ENCODE measurements at regions not wholly inside any gene's neighbourhood (a gene's known extent, or its start where the extent isn't known, plus 50 kb on each side); places are given as distances from the start of the nearest gene placed in this dataset.

GRCh38 chr3:28068342-28068741 lies 173.1 kb upstream of the CMC1 start:
- no peak for FAIRE-seq
- Histone ChIP-seq H2AFZ (ENCODE audit: low read depth, low read length) (no peak overlapping the region), H3K9me3 (replicated peaks; ENCODE audit: control insufficient read depth, insufficient read depth, low read length) (no peaks in the 10 kb centered on the region), H3K9ac (replicated peaks; ENCODE audit: extremely low read depth, insufficient read depth, low read length) (no peak overlapping the region), H3K79me2 (ENCODE audit: control insufficient read depth, insufficient read depth, low read length) (no peaks in the 10 kb centered on the region), H3K36me3 (ENCODE audit: control insufficient read depth in 2 of 2, extremely low read depth in 1 of 2, insufficient read depth in 2 of 2, low read length in 2 of 2) (no peaks in the 10 kb centered on the region), H3K4me1 (ENCODE audit: control insufficient read depth, extremely low read depth, insufficient read depth, low read length) (no peaks in the 10 kb centered on the region), H4K20me1 (replicated peaks; ENCODE audit: control insufficient read depth, extremely low read depth, insufficient read depth, low read length) (no peaks in the 10 kb centered on the region), H3K27me3 (ENCODE audit: control insufficient read depth in 2 of 2, insufficient read depth in 2 of 2, low read length in 2 of 2) (no peaks in the 10 kb centered on the region), H3K9me1 (replicated peaks; ENCODE audit: control insufficient read depth, extremely low read depth, insufficient read depth, low read length) (no peaks in the 10 kb centered on the region), H3K4me2 (ENCODE audit: insufficient read depth, low read length) (no peak overlapping the region), H3K4me3 (replicated peaks in 1 of 3; ENCODE audit: insufficient read depth in 1 of 3, low read depth in 1 of 3, low read length in 3 of 3) (no peak overlapping the region), H3K27ac (ENCODE audit: insufficient read depth, low read depth, low read length) (no peak overlapping the region)
- intact Hi-C loops (cut with micrococcal nuclease) (no loop called here), dilution Hi-C loops (cut with MboI; ENCODE audit: extremely low pct_ligation_motif_present, low sequenced_read_pairs) (no loop called here)
- no peak for DNase-seq (ENCODE audit: low read depth, low spot score)
- ChIA-PET CTCF (no interaction called here), POLR2A (no interaction called here)
- TF ChIP-seq MYC (IDR thresholded peaks at IDR 0.05; ENCODE audit: low read depth, low read length) (no peak), FOS (IDR thresholded peaks at IDR 0.05; ENCODE audit: borderline replicate concordance, insufficient read depth, low read length) (no peak), JUN (IDR thresholded peaks at IDR 0.05; ENCODE audit: borderline replicate concordance, insufficient read depth, insufficient read length, low read depth) (no peak), POLR2AphosphoS5 (IDR thresholded peaks at IDR 0.05; ENCODE audit: insufficient read depth, low read depth, low read length) (no peak), POLR2A (IDR thresholded peaks at IDR 0.05; ENCODE audit: low read depth, low read length) (no peak), GATA2 (IDR thresholded peaks at IDR 0.05; ENCODE audit: insufficient read depth, insufficient read length, low read depth, low read length) (no peak)
- BruUV-seq (replicated peaks): no TSS peak

DNA sequence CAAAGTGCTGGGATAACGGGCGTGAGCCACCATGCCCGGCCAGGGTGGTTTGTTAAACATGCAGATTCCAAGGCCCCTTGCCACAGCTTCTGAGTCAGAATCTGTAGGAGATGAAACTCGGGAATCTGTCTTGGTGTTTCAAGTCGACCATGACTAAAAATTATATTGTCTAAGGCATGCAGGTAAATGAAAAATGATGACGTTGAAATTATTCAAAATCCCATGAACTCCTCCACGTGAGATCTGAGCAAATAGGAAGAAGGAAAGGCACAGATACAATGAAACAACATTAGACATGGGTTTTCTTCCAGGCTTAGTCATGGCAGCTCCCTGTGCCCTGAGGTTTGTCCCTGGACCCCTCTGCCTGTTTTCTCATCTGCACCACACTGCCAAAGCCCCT lies 172.0 kb upstream of the CMC1 start:
- no peak overlapping the region for H3K4me2 ChIP-seq (ENCODE audit: insufficient read depth, low read length)
- H3K36me3 ChIP-seq (ENCODE audit: control insufficient read depth in 2 of 2, extremely low read depth in 1 of 2, insufficient read depth in 2 of 2, low read length in 2 of 2): no peaks in the 10 kb centered on the region
- H3K79me2 ChIP-seq (ENCODE audit: control insufficient read depth, insufficient read depth, low read length): no peaks in the 10 kb centered on the region
- DNase-seq (ENCODE audit: low read depth, low spot score) (no peak), FAIRE-seq (no peak)
- TF ChIP-seq POLR2AphosphoS5 (IDR thresholded peaks at IDR 0.05; ENCODE audit: insufficient read depth, low read depth, low read length) (no peak), FOS (IDR thresholded peaks at IDR 0.05; ENCODE audit: borderline replicate concordance, insufficient read depth, low read length) (no peak), EZH2 (IDR thresholded peaks at IDR 0.05; ENCODE audit: borderline replicate concordance, low read depth, low read length, severe bottlenecking) (no peak), MYC (IDR thresholded peaks at IDR 0.05; ENCODE audit: low read depth, low read length) (no peak), JUN (IDR thresholded peaks at IDR 0.05; ENCODE audit: borderline replicate concordance, insufficient read depth, insufficient read length, low read depth) (no peak), POLR2A (IDR thresholded peaks at IDR 0.05; ENCODE audit: low read depth, low read length) (no peak), GATA2 (IDR thresholded peaks at IDR 0.05; ENCODE audit: insufficient read depth, insufficient read length, low read depth, low read length) (no peak), CTCF (IDR thresholded peaks at IDR 0.05; ENCODE audit: extremely low read depth in 1 of 2, insufficient read depth in 1 of 2, low read depth in 1 of 2, low read length in 2 of 2) (no peak)
- TF ChIP-seq, protein P1, sequence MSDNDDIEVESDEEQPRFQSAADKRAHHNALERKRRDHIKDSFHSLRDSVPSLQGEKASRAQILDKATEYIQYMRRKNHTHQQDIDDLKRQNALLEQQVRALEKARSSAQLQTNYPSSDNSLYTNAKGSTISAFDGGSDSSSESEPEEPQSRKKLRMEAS (IDR thresholded peaks at IDR 0.05; ENCODE audit: insufficient read depth, insufficient read length): no peak
- no peaks in the 10 kb centered on the region for H3K27me3 ChIP-seq (ENCODE audit: control insufficient read depth in 2 of 2, insufficient read depth in 2 of 2, low read length in 2 of 2)
- no peak overlapping the region for H3K9ac ChIP-seq (replicated peaks; ENCODE audit: extremely low read depth, insufficient read depth, low read length)
- no peaks in the 10 kb centered on the region for H3K9me3 ChIP-seq (replicated peaks; ENCODE audit: control insufficient read depth, insufficient read depth, low read length)
- H3K4me1 ChIP-seq (ENCODE audit: control insufficient read depth, extremely low read depth, insufficient read depth, low read length): no peaks in the 10 kb centered on the region
- no peak overlapping the region for H3K4me3 ChIP-seq (replicated peaks in 1 of 3; ENCODE audit: insufficient read depth in 1 of 3, low read depth in 1 of 3, low read length in 3 of 3)
- no peak overlapping the region for H2AFZ ChIP-seq (ENCODE audit: low read depth, low read length)
- no peak overlapping the region for H3K27ac ChIP-seq (ENCODE audit: insufficient read depth, low read depth, low read length)
- no TSS peak for BruUV-seq (replicated peaks)
- ChIA-PET CTCF (no interaction called here), POLR2A (no interaction called here)
- H3K9me1 ChIP-seq (replicated peaks; ENCODE audit: control insufficient read depth, extremely low read depth, insufficient read depth, low read length): no peaks in the 10 kb centered on the region
- intact Hi-C loops (cut with micrococcal nuclease): no loop called here
- no peaks in the 10 kb centered on the region for H4K20me1 ChIP-seq (replicated peaks; ENCODE audit: control insufficient read depth, extremely low read depth, insufficient read depth, low read length)
- dilution Hi-C loops (cut with MboI; ENCODE audit: extremely low pct_ligation_motif_present, low sequenced_read_pairs): no loop called here
